IMR-90 (cell line): ENCODE measurements at regions not wholly inside any gene's neighbourhood (a gene's known extent, or its start where the extent isn't known, plus 50 kb on each side); places are given as distances from the start of the nearest gene placed in this dataset.

Source experiments
- ATAC-seq: fragments of 200-7000 bp; cut with Tn5 transposase; 2 replicates; pipeline ENCODE4 v1.9.1; 2020; ENCODE audit warnings: low read depth, mild to moderate bottlenecking, moderate library complexity
- BruUV-seq: library from RNA; stranded (reverse); fragments of 400-500 nt; replicated peaks from 2 replicates; lab custom pipeline; 2021; lab: Mats Ljungman, UMichigan
- CTCF ChIA-PET: fragments of 300-600 bp; formaldehyde crosslinking; extraction: SDS; loops from one replicate; lab custom pipeline; 2021; ENCODE audit warnings: antibody characterized with exemption; lab: Yijun Ruan, JAX
- POLR2A ChIA-PET: fragments of 300-600 bp; sonication (Branson Sonifier 250); formaldehyde crosslinking; loops from one replicate; lab custom pipeline; 2022; ENCODE audit warnings: antibody characterized with exemption; ENCODE audit not compliant: unreplicated experiment; lab: Charles Lee
- DNase-seq: peaks from one replicate; pipeline ENCODE4 v3.0.0; 2013
- H2AFZ ChIP-seq: replicated peaks from 2 replicates; pipeline ENCODE3; 2013; ENCODE audit warnings: low read length, mild to moderate bottlenecking; ENCODE audit not compliant: poor library complexity
- H2AK5ac ChIP-seq: 2 replicates; pipeline ENCODE4 v1.6.1; 2013; ENCODE audit warnings: low read depth, low read length, inconsistent platforms
- H2AK9ac ChIP-seq: replicated peaks from 2 replicates; pipeline ENCODE3; 2013; ENCODE audit warnings: mild to moderate bottlenecking, low read depth, low read length, moderate library complexity; ENCODE audit not compliant: poor library complexity
- H2BK120ac ChIP-seq: 2 replicates; pipeline ENCODE4 v1.6.1; 2013; ENCODE audit warnings: low read depth, low read length, inconsistent platforms
- H2BK15ac ChIP-seq: 3 replicates; pipeline ENCODE4 v1.6.1; 2013; ENCODE audit warnings: low read depth, low read length, inconsistent platforms
- H2BK20ac ChIP-seq: 2 replicates; pipeline ENCODE4 v1.6.1; 2013; ENCODE audit warnings: low read depth, mild to moderate bottlenecking, inconsistent platforms, low read length, moderate library complexity
- H2BK5ac ChIP-seq: 2 replicates; pipeline ENCODE4 v1.6.1; 2013; ENCODE audit warnings: mild to moderate bottlenecking, low read depth, low read length, inconsistent platforms; ENCODE audit not compliant: poor library complexity, severe bottlenecking
- H3K14ac ChIP-seq: replicated peaks from 2 replicates; pipeline ENCODE4 v1.6.1; 2013; ENCODE audit warnings: low read depth, low read length, inconsistent platforms
- H3K18ac ChIP-seq: 2 replicates; pipeline ENCODE4 v1.6.1; 2013; ENCODE audit warnings: low read depth, low read length, control low read depth
- H3K23ac ChIP-seq: 2 replicates; pipeline ENCODE4 v1.6.1; 2013; ENCODE audit warnings: low read depth, low read length, inconsistent platforms
- H3K27ac ChIP-seq: 2 replicates; pipeline ENCODE4 v1.5.1; 2013; ENCODE audit warnings: mild to moderate bottlenecking, control low read depth, low read length; ENCODE audit not compliant: insufficient read depth
- H3K27me3 ChIP-seq: 2 replicates; pipeline ENCODE4 v1.6.1; 2013; ENCODE audit warnings: low read length; ENCODE audit not compliant: control insufficient read depth, insufficient read depth
- H3K36me3 ChIP-seq: 2 replicates; pipeline ENCODE4 v1.6.1; 2013; ENCODE audit warnings: low read length, mixed read lengths; ENCODE audit not compliant: control insufficient read depth, insufficient read depth
- H3K4ac ChIP-seq: 2 replicates; pipeline ENCODE4 v1.6.1; 2013; ENCODE audit warnings: low read depth, low read length, inconsistent platforms
- H3K4me1 ChIP-seq: 2 replicates; pipeline ENCODE4 v1.6.1; 2013; ENCODE audit warnings: low read length, mixed read lengths; ENCODE audit not compliant: control insufficient read depth, insufficient read depth
- H3K4me2 ChIP-seq: 2 replicates; pipeline ENCODE4 v1.6.1; 2013; ENCODE audit warnings: low read depth, mild to moderate bottlenecking, control low read depth, low read length, moderate library complexity
- H3K4me3 ChIP-seq: 2 replicates; pipeline ENCODE4 v1.5.1; 2013; ENCODE audit warnings: low read depth, mild to moderate bottlenecking, control low read depth, low read length, moderate library complexity; ENCODE audit not compliant: insufficient read depth
- H3K56ac ChIP-seq: 2 replicates; pipeline ENCODE4 v1.6.1; 2013; ENCODE audit warnings: low read length, inconsistent platforms; ENCODE audit not compliant: insufficient read depth; ENCODE audit errors: extremely low read depth
- H3K79me1 ChIP-seq, 2 experiments: 2 replicates each; pipeline ENCODE4 v1.6.1; 2013; ENCODE audit warnings: low read length in 2 of 2, inconsistent platforms in 1 of 2, low read depth in 1 of 2
- H3K9ac ChIP-seq: 2 replicates; pipeline ENCODE4 v1.6.1; 2013; ENCODE audit warnings: low read depth, low read length, control low read depth
- H3K9me1 ChIP-seq: 2 replicates; pipeline ENCODE4 v1.6.1; 2013; ENCODE audit warnings: low read length, inconsistent platforms; ENCODE audit not compliant: insufficient read depth
- H3K9me3 ChIP-seq: 2 replicates; pipeline ENCODE4 v1.6.1; 2013; ENCODE audit warnings: low read length; ENCODE audit not compliant: control insufficient read depth, insufficient read depth
- H4K20me1 ChIP-seq: 2 replicates; pipeline ENCODE4 v1.6.1; 2013; ENCODE audit warnings: low read length, inconsistent platforms; ENCODE audit not compliant: insufficient read depth
- H4K5ac ChIP-seq: 2 replicates; pipeline ENCODE4 v1.6.1; 2013; ENCODE audit warnings: mild to moderate bottlenecking, low read depth, low read length, control low read depth
- H4K8ac ChIP-seq, 2 experiments: 2 replicates each; pipeline ENCODE4 v1.6.1; 2013; ENCODE audit warnings: low read depth in 2 of 2, low read length in 2 of 2, control low read depth in 1 of 2, inconsistent platforms in 1 of 2
- H4K91ac ChIP-seq: 2 replicates; pipeline ENCODE4 v1.6.1; 2013; ENCODE audit warnings: low read depth, low read length, inconsistent platforms; ENCODE audit not compliant: insufficient read depth
- BHLHE40 ChIP-seq: fragments of 150-350 bp; IDR thresholded peaks from 2 replicates; pipeline ENCODE4 v1.6.1; 2016; ENCODE audit warnings: mild to moderate bottlenecking, low read depth, low read length
- CEBPB ChIP-seq: IDR thresholded peaks from 2 replicates; pipeline ENCODE4 v1.6.1; 2012; ENCODE audit warnings: low read depth, low read length, improper control_type of control experiment
- CHD1 ChIP-seq: IDR thresholded peaks from 2 replicates; pipeline ENCODE4 v1.6.1; 2012; ENCODE audit warnings: low read depth, low read length, improper control_type of control experiment
- CTCF ChIP-seq: conservative IDR thresholded peaks from 2 replicates; pipeline ENCODE4 v1.5.1; 2012; ENCODE audit warnings: mild to moderate bottlenecking, low read depth, low read length, improper control_type of control experiment
- FOS ChIP-seq: fragments of 150-350 bp; IDR thresholded peaks from 2 replicates; pipeline ENCODE4 v1.6.1; 2016; ENCODE audit warnings: low read depth, low read length
- MAFK ChIP-seq: IDR thresholded peaks from 2 replicates; pipeline ENCODE4 v1.6.1; 2012; ENCODE audit warnings: low read depth, low read length, improper control_type of control experiment
- MAZ ChIP-seq: IDR thresholded peaks from 2 replicates; pipeline ENCODE4 v1.6.1; 2012; ENCODE audit warnings: low read depth, mild to moderate bottlenecking, low read length, improper control_type of control experiment, moderate library complexity, borderline replicate concordance
- MXI1 ChIP-seq: IDR thresholded peaks from 2 replicates; pipeline ENCODE4 v1.6.1; 2012; ENCODE audit warnings: low read depth, mild to moderate bottlenecking, low read length, moderate library complexity, borderline replicate concordance
- NFE2L2 ChIP-seq: fragments of 150-350 bp; IDR thresholded peaks from 2 replicates; pipeline ENCODE4 v1.6.1; 2016; ENCODE audit warnings: low read depth, mild to moderate bottlenecking, low read length
- POLR2A ChIP-seq: IDR thresholded peaks from 2 replicates; pipeline ENCODE4 v1.6.1; 2012; ENCODE audit warnings: mild to moderate bottlenecking, low read depth, low read length
- RAD21 ChIP-seq: IDR thresholded peaks from 2 replicates; pipeline ENCODE4 v1.6.1; 2012; ENCODE audit warnings: low read length, improper control_type of control experiment
- RCOR1 ChIP-seq: IDR thresholded peaks from 2 replicates; pipeline ENCODE4 v1.6.1; 2012; ENCODE audit warnings: mild to moderate bottlenecking, low read length, improper control_type of control experiment; ENCODE audit not compliant: insufficient replicate concordance
- RFX5 ChIP-seq: IDR thresholded peaks from 2 replicates; pipeline ENCODE4 v1.8.0; 2012; ENCODE audit warnings: low read depth, mild to moderate bottlenecking, low read length, moderate library complexity
- SMC3 ChIP-seq: fragments of 150-350 bp; IDR thresholded peaks from 2 replicates; pipeline ENCODE4 v1.6.1; 2016; ENCODE audit warnings: low read depth, mild to moderate bottlenecking, antibody characterized with exemption, low read length, moderate library complexity
- USF2 ChIP-seq: fragments of 150-350 bp; IDR thresholded peaks from 2 replicates; pipeline ENCODE4 v1.6.1; 2017; ENCODE audit warnings: mild to moderate bottlenecking, antibody characterized with exemption, low read length, low read depth
- WGBS, 2 experiments: methylation state at CpG; one replicate each; pipeline versions ENCODE4 v1.1.5 to v1.1.7; 2013; ENCODE audit warnings: missing lambda C conversion rate in 2 of 2; ENCODE audit not compliant: insufficient read length in 1 of 2; ENCODE audit errors: extremely low coverage in 2 of 2; 5-methylcytosine and 5-hydroxymethylcytosine counted together
- dilution Hi-C: fragments of 300-500 bp; cut with HindIII; formaldehyde crosslinking; loops from one replicate; pipeline ENCODE4 v1.14.3; 2018; ENCODE audit warnings: low sequenced_read_pairs; ENCODE audit not compliant: unreplicated experiment
- in situ Hi-C: fragments of 300-500 bp; cut with MboI; formaldehyde crosslinking; loops from 3 replicates; pipeline ENCODE4 v1.14.3; 2019; ENCODE audit warnings: low sequenced_read_pairs, inconsistent platforms, mixed read lengths
- intact Hi-C: fragments of 100-400 bp; cut with micrococcal nuclease; formaldehyde crosslinking; loops from 2 replicates; pipeline ENCODE4 v1.10.0; 2022
- TF ChIP-seq, protein P1 (sequence below): fragments of 150-350 bp; IDR thresholded peaks from 2 replicates; pipeline ENCODE4 v1.6.1; 2016; ENCODE audit warnings: low read depth, mild to moderate bottlenecking, low read length, moderate library complexity, borderline replicate concordance

DNA sequence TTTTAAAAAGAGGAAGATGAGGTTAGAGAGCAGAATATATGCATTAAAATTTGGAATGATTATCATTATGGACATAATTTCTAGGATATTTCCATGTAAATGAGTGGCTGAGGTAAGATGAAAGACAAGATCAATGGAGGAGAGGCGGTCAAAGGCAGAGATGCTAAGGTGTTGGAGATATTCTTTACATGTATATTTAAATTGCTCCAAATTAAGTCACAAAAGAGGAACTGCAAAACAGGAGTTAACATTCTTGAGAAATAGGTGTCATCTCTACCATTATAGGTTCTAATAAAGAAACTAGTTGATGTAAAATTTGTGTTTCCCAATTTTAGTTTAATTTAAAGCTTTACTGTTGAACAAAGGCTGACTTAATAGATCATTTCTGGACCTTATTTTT lies 268.5 kb upstream of the PPFIA2 start:
- Histone ChIP-seq H3K27ac (no peak overlapping the region), H3K9ac (no peak overlapping the region), H3K79me1 (no peaks in the 10 kb centered on the region), H3K18ac (no peak overlapping the region), H2AK5ac (no peak overlapping the region), H3K9me3 (peaks cover 4% of the 10 kb centered on the region; the same call in 1 of the 2 replicates), H3K56ac (no peak overlapping the region), H3K36me3 (no peaks in the 10 kb centered on the region), H2AFZ (no peak overlapping the region), H3K4me2 (no peak overlapping the region), H2BK20ac (no peak overlapping the region), H3K9me1 (no peaks in the 10 kb centered on the region), H3K4me3 (no peak overlapping the region), H3K23ac (no peak overlapping the region), H3K14ac (no peak overlapping the region), H2BK120ac (no peak overlapping the region), H3K4me1 (no peaks in the 10 kb centered on the region), H4K5ac (no peak overlapping the region), H2BK15ac (no peak overlapping the region), H4K20me1 (no peaks in the 10 kb centered on the region), H3K27me3 (no peaks in the 10 kb centered on the region), H3K4ac (no peak overlapping the region), H2AK9ac (no peak overlapping the region), H2BK5ac (no peak overlapping the region), H4K8ac (no peak overlapping the region), H4K91ac (no peak overlapping the region)
- DNase-seq, result no peak
- ATAC-seq, result no peak
- intact Hi-C loops, result no loop called here
- no CpG with 5 or more reads among the region's 1 CpG for WGBS, 2 experiments
- ChIA-PET CTCF (no interaction called here), POLR2A (no interaction called here)
- dilution Hi-C loops, result no loop called here
- TF ChIP-seq CHD1, result no peak
- TF ChIP-seq, protein P1, sequence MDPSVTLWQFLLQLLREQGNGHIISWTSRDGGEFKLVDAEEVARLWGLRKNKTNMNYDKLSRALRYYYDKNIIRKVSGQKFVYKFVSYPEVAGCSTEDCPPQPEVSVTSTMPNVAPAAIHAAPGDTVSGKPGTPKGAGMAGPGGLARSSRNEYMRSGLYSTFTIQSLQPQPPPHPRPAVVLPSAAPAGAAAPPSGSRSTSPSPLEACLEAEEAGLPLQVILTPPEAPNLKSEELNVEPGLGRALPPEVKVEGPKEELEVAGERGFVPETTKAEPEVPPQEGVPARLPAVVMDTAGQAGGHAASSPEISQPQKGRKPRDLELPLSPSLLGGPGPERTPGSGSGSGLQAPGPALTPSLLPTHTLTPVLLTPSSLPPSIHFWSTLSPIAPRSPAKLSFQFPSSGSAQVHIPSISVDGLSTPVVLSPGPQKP, result no peak
- TF ChIP-seq MAFK, result no peak
- TF ChIP-seq MXI1, result no peak
- no peak for TF ChIP-seq CTCF
- no peak for TF ChIP-seq USF2
- TF ChIP-seq BHLHE40, result no peak
- TF ChIP-seq POLR2A, result no peak
- no peak for TF ChIP-seq SMC3
- TF ChIP-seq FOS, result no peak
- no peak for TF ChIP-seq RFX5
- TF ChIP-seq MAZ, result no peak
- TF ChIP-seq NFE2L2, result no peak
- no peak for TF ChIP-seq CEBPB
- TF ChIP-seq RCOR1, result no peak
- TF ChIP-seq RAD21, result no peak
- BruUV-seq, result no TSS peak
- in situ Hi-C loops, result no loop called here
